Natural killer cell (primary cell): ENCODE measurements at regions not wholly inside any gene's neighbourhood (a gene's known extent, or its start where the extent isn't known, plus 50 kb on each side); places are given as distances from the start of the nearest gene placed in this dataset.

ENCODE experiments used
- ATAC-seq, 3 donors: fragments of 150-1000 bp in 2 of 3; fragments of 200-7000 bp in 1 of 3; cut with Tn5 transposase; 1 replicate in 1 of 3; 2 replicates in 2 of 3; pipeline ENCODE4 v1.10.0; 2021; ENCODE audit warnings: mild to moderate bottlenecking in 2 of 3, moderate library complexity in 2 of 3
- DNase-seq, 2 donors: peaks; one replicate each; pipeline versions ENCODE4 v3.0.0 to v3.0.0-alpha.2; 2013 to 2021; ENCODE audit warnings: mixed read lengths in 1 of 2
- H3K27ac ChIP-seq: one replicate; pipeline ENCODE4 v1.5.1; 2013; ENCODE audit warnings: mild to moderate bottlenecking, low read length
- H3K27me3 ChIP-seq: one replicate; pipeline ENCODE4 v1.6.1; 2013; ENCODE audit warnings: low read length; ENCODE audit not compliant: control insufficient read depth, insufficient read depth
- H3K36me3 ChIP-seq: one replicate; pipeline ENCODE4 v1.6.1; 2013; ENCODE audit warnings: low read length; ENCODE audit not compliant: control insufficient read depth, insufficient read depth
- H3K4me1 ChIP-seq: one replicate; pipeline ENCODE4 v1.6.1; 2013; ENCODE audit warnings: low read length; ENCODE audit not compliant: control insufficient read depth, insufficient read depth
- H3K4me3 ChIP-seq: one replicate; pipeline ENCODE4 v1.5.1; 2013; ENCODE audit warnings: low read length
- H3K9me3 ChIP-seq: one replicate; pipeline ENCODE4 v1.6.1; 2013; ENCODE audit warnings: low read length; ENCODE audit not compliant: control insufficient read depth, insufficient read depth
- H3K27ac Mint-ChIP-seq, 2 donors: one replicate each; pipeline ENCODE4 v1.8.0; 2022; ENCODE audit warnings: mild to moderate bottlenecking in 2 of 2, mixed read lengths in 2 of 2, moderate library complexity in 1 of 2
- H3K27me3 Mint-ChIP-seq, 2 donors: one replicate each; pipeline ENCODE4 v1.8.0; 2022; ENCODE audit warnings: low read depth in 2 of 2, mixed read lengths in 2 of 2
- H3K36me3 Mint-ChIP-seq: one replicate; pipeline ENCODE4 v1.8.0; 2022; ENCODE audit warnings: mixed read lengths
- H3K4me1 Mint-ChIP-seq, 2 donors: one replicate each; pipeline ENCODE4 v1.8.0; 2022; ENCODE audit warnings: mixed read lengths in 2 of 2
- H3K4me3 Mint-ChIP-seq: one replicate; pipeline ENCODE4 v1.8.0; 2022; ENCODE audit warnings: mild to moderate bottlenecking, moderate library complexity, mixed read lengths
- H3K9me3 Mint-ChIP-seq, 2 donors: one replicate each; pipeline ENCODE4 v1.8.0; 2022; ENCODE audit warnings: mixed read lengths in 2 of 2
- CTCF ChIP-seq: fragments of 200-600 bp; IDR thresholded peaks from one replicate; pipeline ENCODE4 v1.8.0; 2022; ENCODE audit warnings: antibody characterized with exemption
- WGBS: methylation state at CpG from one replicate; pipeline ENCODE4 v1.1.7; 2013; ENCODE audit warnings: missing lambda C conversion rate; ENCODE audit not compliant: insufficient coverage; 5-methylcytosine and 5-hydroxymethylcytosine counted together
- intact Hi-C: fragments of 100-400 bp; cut with micrococcal nuclease; formaldehyde crosslinking; loops from one replicate; pipeline ENCODE4 v1.14.2; 2022

DNA sequence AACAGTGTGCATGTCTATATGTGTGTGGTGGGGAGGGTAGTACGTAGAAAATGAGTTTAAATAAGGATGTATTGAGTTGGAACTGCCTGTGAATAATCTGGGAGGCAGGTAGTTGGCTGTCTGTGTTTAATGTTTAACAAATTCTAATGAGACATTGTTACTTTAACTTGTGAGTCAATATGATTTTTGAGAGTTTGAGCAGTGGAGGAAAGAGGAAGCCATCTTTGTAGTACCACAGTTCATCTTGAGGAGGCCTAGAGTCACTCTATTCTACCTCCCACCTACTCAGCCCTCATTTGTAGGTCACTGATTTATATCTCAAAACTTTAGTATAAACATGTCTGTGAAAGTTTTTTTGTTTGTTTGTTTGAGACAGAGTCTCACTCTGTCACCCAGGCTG lies 129.9 kb upstream of the ITGB1 start:
- intact Hi-C loops: no loop called here
- H3K9me3 Mint-ChIP-seq: peaks cover 0 to 3% of the 10 kb centered on the region in 2 donors
- Histone ChIP-seq H3K4me1 (no peaks in the 10 kb centered on the region), H3K9me3 (peaks cover 9% of the 10 kb centered on the region), H3K27me3 (no peaks in the 10 kb centered on the region), H3K27ac (no peak overlapping the region), H3K36me3 (no peaks in the 10 kb centered on the region), H3K4me3 (no peak overlapping the region)
- H3K36me3 Mint-ChIP-seq: peaks cover 7% of the 10 kb centered on the region
- no peak for ATAC-seq
- H3K27ac Mint-ChIP-seq: peak overlapping the region; percentile 0 to 57
- H3K27me3 Mint-ChIP-seq: peaks cover 0 to 3% of the 10 kb centered on the region in 2 donors
- TF ChIP-seq CTCF: no peak
- H3K4me3 Mint-ChIP-seq: peak overlapping the region; percentile 7
- no peak for DNase-seq
- 90% methylated on average over 1 of the region's 1 CpG for WGBS
- peaks cover 14 to 15% of the 10 kb centered on the region in 2 donors for H3K4me1 Mint-ChIP-seq

DNA sequence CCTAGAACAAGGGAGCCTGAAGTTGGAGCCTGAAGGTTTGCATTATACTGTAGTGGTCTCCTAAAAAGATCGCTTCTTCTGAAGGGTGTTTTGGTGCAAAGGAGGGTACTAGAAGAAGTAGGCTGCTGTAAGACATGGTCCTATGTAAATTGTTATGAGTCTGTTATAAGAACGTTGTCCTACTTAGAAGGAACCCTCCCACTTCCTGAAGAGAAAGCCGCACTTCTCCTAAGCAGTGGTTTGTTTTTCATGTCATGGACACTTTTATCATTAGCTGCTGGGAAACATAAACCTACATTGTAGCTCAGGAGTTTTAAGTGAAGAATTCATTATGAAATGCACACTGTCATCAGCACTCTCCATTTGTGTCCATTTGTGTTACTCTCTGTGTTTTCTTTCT lies 129.1 kb upstream of the ITGB1 start:
- H3K36me3 Mint-ChIP-seq: peaks cover 7% of the 10 kb centered on the region
- DNase-seq: peak in 1 of 2 donors; percentile 49
- H3K4me3 Mint-ChIP-seq: peak overlapping the region; percentile 45

GRCh38 chr10:33086100-33086499 lies 128.1 kb upstream of the ITGB1 start:
- peaks cover 14 to 17% of the 10 kb centered on the region in 2 donors for H3K4me1 Mint-ChIP-seq

More for the DNA sequence above, 129.1 kb upstream of the ITGB1 start:
- WGBS: 64% methylated on average over 1 of the region's 3 CpGs
- Mint-ChIP-seq H3K27ac (peak overlapping the region in 1 of 2 donors; percentile 0), H3K9me3 (peaks cover 0 to 3% of the 10 kb centered on the region in 2 donors), H3K4me1 (peaks cover 14 to 15% of the 10 kb centered on the region in 2 donors), H3K27me3 (peaks cover 0 to 3% of the 10 kb centered on the region in 2 donors)
- Histone ChIP-seq H3K36me3 (no peaks in the 10 kb centered on the region), H3K27ac (no peak overlapping the region), H3K27me3 (no peaks in the 10 kb centered on the region), H3K9me3 (peaks cover 9% of the 10 kb centered on the region), H3K4me1 (no peaks in the 10 kb centered on the region), H3K4me3 (no peak overlapping the region)
- ATAC-seq: peak in 1 of 3 donors; percentile 36
- TF ChIP-seq CTCF: no peak
- intact Hi-C loops: no loop called here

More at GRCh38 chr10:33086100-33086499, 128.1 kb upstream of the ITGB1 start:
- Histone ChIP-seq H3K27me3 (no peaks in the 10 kb centered on the region), H3K4me1 (no peaks in the 10 kb centered on the region), H3K27ac (no peak overlapping the region), H3K9me3 (peaks cover 9% of the 10 kb centered on the region), H3K4me3 (no peak overlapping the region), H3K36me3 (no peaks in the 10 kb centered on the region)
- intact Hi-C loops: no loop called here
- peaks cover 7% of the 10 kb centered on the region for H3K36me3 Mint-ChIP-seq
- peaks cover 0 to 3% of the 10 kb centered on the region in 2 donors for H3K9me3 Mint-ChIP-seq
- peaks cover 2 to 3% of the 10 kb centered on the region in 2 donors for H3K27me3 Mint-ChIP-seq
- no peak overlapping the region for H3K4me3 Mint-ChIP-seq
- WGBS: 96% methylated on average over 4 of the region's 5 CpGs
- DNase-seq (no peak), ATAC-seq (no peak)
- TF ChIP-seq CTCF: no peak
- H3K27ac Mint-ChIP-seq: no peak overlapping the region
